ENCODE measurements at regions not wholly inside any gene's neighbourhood (a gene's known extent, or its start where the extent isn't known, plus 50 kb on each side); places are given as distances from the start of the nearest gene placed in this dataset.

DNA sequence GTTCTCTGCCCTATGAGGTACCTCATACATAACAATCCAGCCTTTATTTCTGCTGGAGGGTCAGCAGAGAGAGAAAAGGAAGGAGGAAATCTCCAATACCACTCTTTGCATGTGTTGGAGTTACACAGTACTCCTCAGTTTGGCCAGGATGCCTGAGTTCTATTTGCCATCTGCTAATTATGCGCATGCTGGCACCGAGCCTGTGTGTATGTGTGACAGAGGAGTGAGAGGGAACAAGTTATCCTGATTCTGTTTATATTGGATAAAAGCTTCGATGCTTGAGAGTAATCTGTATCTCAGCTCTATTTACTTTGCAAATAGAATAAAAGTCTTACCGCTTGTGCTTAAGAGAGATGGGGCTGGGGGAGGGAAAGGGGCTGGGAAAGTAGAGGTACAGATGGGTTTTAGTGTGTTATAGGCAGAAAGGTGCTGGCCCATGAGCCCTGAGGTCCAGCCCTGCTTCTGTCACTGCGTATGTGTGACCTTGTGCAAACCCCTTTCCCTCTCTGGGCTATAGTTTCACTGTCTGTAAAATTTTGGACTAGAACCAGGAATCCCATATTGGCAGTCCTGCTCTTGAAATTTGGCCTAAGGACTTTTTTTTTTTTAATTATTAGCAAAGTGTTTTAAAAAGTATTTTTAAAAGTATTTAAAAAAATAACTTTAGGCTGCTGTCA, 54.5 kb upstream of the PLXNA2 start:
- peak; percentile 85 for DNase-seq

GRCh38 chr1:208300084-208300770, 56.0 kb upstream of the PLXNA2 start:
- DNase-seq, result no peak

GRCh38 chr1:208302699-208303238, 58.6 kb upstream of the PLXNA2 start:
- no peak for DNase-seq

DNA sequence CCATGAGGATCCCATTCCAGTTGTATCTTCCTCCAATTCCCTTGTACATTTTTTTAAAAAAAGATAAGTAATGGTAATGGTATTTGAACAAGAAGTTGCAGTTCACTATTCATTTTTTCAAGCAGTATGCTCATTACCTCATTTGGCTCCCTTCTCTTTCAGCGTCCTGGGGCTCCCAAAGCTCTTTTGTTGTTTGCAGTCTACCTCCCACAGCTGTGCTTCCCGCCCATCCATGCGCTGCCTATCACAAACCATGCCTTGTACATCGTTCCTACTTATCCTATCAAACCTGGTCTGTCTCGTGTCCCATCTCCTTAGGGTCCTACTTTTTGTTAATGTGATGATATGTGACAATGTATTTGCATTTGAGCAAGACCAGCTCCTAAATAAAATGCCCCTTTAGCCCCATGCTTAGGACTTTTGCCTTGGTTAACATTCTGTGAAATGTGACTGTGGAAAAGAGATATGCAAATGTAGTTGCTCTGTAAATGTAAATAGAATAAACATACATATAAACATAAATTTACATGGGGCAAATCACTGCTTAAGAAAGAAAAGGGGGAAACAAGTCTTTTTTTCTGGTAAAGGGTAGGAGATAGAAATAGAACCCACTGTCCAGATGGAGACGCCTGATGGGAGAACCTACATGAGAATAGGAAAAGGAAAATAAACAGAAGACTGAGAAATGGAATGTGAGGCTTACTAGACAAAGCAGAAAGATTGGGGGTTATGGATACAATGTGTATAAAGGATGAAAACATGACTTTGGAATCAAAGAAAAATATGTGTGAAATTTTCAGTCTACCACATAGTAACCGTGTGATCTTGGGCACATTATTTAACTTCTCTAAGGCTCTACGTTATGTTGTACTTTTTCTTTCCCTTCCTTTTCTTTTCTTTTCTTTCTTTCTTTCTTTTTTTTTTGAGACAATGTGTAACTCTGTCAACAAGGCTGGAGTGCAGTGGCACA, 59.8 kb upstream of the PLXNA2 start:
- DNase-seq, result no peak

DNA sequence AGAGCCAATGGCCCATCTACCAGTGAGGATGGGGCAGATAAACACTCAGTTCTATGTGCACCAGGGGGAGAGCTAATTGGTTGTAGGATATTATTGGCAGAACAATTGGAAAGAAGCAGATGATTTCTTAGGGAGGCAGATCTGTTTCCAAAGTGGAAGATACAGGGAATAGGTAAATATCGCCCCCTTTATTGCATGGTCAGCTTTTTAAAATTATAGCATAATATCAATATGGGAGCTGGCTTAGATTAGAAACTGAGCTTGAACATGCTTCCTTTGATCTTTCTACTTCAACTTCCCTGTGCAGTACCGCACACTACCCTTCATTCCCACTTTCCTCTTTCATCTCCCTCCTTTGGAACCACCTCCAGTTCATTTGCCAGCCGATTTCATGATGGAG, 64.0 kb upstream of the PLXNA2 start:
- DNase-seq, result no peak

DNA sequence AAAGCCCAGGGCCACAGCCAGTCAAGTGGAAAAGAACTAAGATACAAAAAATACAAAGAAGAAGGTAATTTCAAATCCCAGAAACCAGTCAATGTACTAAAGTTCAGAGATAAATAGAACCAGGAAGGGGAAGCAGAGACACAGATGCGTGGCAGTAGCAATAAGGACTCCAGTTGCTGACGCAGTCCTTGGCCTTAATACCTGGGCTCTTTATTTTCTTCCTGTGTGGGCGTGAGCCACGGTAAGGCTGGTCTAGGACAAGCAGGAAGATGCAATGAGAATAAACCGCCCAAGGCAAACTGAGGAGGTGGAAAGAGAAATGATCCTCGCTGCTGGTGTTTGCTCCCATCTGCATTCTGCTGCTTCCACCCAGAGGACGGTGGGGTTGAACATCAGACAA, 65.6 kb upstream of the PLXNA2 start:
- no peak for DNase-seq

DNA sequence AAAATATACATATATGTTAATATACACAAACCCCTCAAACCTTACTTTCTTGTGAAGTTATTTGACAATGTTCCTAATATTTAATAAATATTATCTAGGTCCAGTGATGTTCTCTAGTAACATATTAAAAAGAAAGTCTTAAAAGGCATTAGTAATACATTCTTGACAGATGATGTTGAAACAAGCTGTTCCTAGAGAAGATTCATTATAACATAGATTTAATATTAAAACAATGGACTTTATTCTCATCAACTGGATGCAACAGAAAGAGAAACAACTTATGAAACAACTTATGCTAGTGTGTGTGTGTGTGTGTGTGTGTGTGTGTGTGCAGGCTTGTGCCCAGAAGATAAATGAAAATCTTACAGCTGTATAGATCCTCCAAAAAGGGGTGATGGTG, 68.5 kb upstream of the PLXNA2 start:
- DNase-seq, result no peak

- DNase-seq, result no peak
Measured at GRCh38 chr1:208314431-208314830, 70.2 kb upstream of the PLXNA2 start.

- DNase-seq, result no peak
Measured at GRCh38 chr1:208318150-208318734, 74.1 kb upstream of the PLXNA2 start.

- DNase-seq, result no peak
Measured at GRCh38 chr1:208324005-208324404, 79.8 kb upstream of the PLXNA2 start.

DNA sequence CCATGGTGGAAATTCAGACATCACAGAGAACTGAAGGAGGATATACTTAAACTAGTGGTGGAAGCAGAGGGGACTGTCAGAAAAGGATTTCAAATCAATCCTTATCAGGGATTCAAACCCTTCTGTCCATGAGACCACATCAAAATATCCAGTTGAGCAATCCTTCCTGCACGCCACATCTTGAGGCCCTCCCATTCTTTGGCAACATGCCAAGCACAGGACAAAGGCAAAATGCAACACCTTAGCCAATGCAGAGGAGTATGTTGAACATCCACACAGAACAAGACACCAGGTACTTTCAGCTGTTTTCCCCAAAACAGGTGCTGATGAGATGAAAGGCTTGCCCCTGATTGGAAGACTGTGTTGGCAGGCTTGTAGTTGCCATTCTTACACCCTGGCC, 81.8 kb upstream of the PLXNA2 start:
- no peak for DNase-seq

DNA sequence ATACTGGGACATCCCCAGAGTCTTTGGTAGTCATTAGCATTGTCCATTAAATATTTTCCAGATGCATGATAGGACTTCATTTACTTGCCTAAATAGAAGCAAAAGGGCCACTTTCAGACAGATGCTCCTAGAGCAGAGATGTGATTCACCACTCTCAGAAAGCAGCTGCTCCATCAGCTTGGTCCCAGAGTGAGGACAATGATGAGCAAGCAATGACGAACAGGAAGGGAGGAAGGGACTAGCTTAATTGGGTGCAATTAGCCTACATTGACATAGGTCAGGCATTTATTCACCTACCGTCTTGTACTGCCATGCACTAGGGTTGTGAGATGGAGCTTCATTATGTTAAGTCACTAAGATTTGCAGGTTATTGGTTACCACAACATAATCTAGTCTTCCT, 85.1 kb upstream of the PLXNA2 start:
- no peak for DNase-seq

DNA sequence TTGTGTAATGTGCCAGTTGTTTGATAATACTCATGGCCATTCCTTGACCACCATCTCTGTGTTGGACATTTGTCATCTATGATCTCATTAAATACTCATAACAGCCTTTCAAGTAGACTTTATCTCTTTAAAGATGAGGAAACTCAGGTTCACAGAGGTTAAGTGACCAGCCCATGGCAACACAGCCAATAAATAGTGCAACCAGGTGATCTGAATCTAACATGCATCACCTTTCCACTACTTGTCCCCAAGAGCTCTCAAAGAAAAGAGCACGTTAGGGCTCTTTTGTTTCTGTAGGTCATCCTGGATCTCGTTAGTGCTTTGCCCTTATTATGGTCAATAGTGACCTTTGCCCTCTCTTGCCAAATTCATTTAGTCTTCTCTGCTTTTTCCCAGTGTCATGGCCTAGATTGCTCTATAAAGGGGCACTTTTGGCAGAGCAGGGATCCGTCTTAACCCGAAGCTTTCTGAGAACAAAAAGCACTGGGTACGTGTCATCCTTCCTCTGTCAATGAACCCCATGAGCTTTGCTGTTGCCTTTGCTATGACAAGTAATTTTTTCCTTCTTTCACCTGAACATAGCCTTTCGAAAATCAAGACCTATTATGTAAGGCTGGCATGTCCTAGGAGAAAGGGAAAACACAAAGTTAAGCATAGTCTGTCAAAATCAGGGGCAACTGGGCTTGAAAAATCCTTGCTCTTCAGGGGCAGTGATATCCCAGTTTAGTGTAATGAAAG, 88.0 kb upstream of the PLXNA2 start:
- no peak for DNase-seq

DNA sequence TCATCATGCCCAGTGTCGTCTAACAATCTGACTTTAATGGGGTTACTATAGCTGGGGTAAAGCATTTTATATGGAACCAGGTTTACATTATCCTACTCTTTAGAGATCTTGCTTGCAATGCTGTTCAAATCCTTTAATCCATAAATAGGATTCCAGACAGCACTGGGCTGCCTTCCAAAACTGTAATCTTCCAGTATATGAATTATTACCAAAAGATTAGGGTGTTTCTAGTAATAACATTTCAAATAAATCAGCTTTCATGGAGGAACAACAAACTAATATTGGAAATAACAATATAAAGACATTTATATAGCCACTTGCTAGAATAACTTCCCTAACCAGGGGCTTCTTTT, 88.6 kb upstream of the PLXNA2 start:
- DNase-seq, result no peak

GRCh38 chr1:208333676-208334075, 89.5 kb upstream of the PLXNA2 start:
- DNase-seq, result no peak

DNA sequence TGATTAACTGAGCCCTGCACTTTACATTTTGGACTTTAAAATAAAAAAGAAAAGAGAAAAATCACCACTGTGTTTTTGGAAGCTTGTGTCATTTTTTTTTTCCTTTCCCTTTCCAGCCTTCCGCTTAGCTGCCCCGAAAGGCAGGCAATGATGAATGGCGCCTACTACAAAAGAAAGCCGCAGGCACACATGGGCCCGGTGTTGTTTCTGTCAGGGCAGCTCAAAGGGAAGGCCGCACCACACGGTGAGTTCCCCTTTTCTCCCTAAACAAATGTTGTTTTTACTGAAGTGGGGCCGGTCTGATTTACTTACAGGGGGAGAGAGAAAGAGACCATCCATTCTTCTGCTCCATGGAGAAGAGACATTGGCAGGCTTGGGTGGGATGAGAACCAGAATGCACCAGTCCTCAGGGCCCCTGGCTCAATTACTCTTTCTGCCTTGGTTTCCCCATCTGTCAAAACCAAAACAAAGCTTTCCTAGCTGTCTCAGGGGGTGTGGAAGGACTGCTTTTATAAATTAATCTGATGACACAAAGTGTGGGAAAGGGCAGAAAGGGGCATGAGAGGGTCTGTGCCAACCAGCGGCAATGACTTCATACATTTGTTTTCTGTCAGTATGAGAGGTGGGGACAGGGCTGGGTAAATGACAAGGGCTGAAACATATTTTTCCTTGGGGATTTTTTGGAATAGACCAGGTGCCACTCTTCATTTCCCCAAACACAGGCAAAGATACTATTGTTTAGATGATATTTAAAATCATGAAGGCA, 91.4 kb upstream of the PLXNA2 start:
- DNase-seq, result no peak

- no peak for DNase-seq
Measured at GRCh38 chr1:208336137-208336518, 91.9 kb upstream of the PLXNA2 start.

- no peak for DNase-seq
Measured at GRCh38 chr1:208339911-208340310, 95.7 kb upstream of the PLXNA2 start.

DNA sequence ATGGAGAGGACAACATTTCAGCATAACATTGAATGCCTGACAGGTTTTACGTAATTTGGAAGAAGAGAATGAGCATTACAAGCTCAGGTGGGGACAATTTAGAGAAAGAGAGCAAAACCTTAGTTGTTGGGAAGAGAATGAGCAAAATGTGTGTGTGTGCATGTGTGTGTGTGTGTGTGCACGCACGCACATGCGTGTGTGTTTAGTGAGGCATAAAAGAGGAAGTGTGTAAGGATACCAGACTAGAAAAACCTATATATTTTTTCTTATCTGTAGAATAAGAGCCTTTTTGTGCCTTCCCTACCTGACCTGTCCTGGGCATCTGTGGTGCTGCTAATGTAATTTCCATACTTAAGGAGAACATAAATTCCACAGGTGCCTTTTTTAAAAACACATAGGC, 99.0 kb upstream of the PLXNA2 start:
- no peak for DNase-seq

- no peak for DNase-seq
Measured at GRCh38 chr1:208344202-208344857, 100.1 kb upstream of the PLXNA2 start.

- DNase-seq, result peak; percentile 97
Measured at GRCh38 chr1:208347191-208347590, 103.0 kb upstream of the PLXNA2 start.

Measured in NCI-H1694 treated with DMSO at 0.1 percent for 48 hours (cell line).